Psoas muscle (tissue), 7 donors: ENCODE measurements at regions not wholly inside any gene's neighbourhood (a gene's known extent, or its start where the extent isn't known, plus 50 kb on each side); places are given as distances from the start of the nearest gene placed in this dataset.

Source experiments
- ATAC-seq, 4 donors: fragments of 200-7000 bp; cut with Tn5 transposase; one replicate each; pipeline ENCODE4 v1.9.1; 2020; ENCODE audit warnings: moderate library complexity in 3 of 4, mild to moderate bottlenecking in 2 of 4
- DNase-seq, 2 donors: peaks; one replicate each; pipeline ENCODE4 v3.0.0-alpha.2; 2020
- H3K27ac ChIP-seq: fragments of 200-600 bp; one replicate; pipeline ENCODE4 v1.8.0; 2022
- H3K27me3 ChIP-seq, 3 donors: fragments of 200-600 bp in 1 of 3; one replicate each; pipeline versions ENCODE4 v1.6.1 to v1.8.0; 2013 to 2022; ENCODE audit warnings: low read length in 2 of 3, mild to moderate bottlenecking in 2 of 3, moderate library complexity in 1 of 3; ENCODE audit not compliant: insufficient read depth in 3 of 3
- H3K36me3 ChIP-seq, 2 donors: fragments of 200-600 bp in 1 of 2; one replicate each; pipeline versions ENCODE4 v1.6.1 to v1.8.0; 2013 to 2022; ENCODE audit warnings: low read depth in 1 of 2, mild to moderate bottlenecking in 1 of 2, moderate library complexity in 1 of 2; ENCODE audit not compliant: insufficient read depth in 1 of 2
- H3K4me1 ChIP-seq: fragments of 200-600 bp; one replicate; pipeline ENCODE4 v1.8.0; 2022
- H3K4me3 ChIP-seq: fragments of 200-600 bp; one replicate; pipeline ENCODE4 v1.8.0; 2022; ENCODE audit warnings: mild to moderate bottlenecking
- H3K9me3 ChIP-seq: fragments of 200-600 bp; one replicate; pipeline ENCODE4 v1.8.0; 2022
- CTCF ChIP-seq: fragments of 200-600 bp; IDR thresholded peaks from one replicate; pipeline ENCODE4 v1.8.0; 2022; ENCODE audit warnings: antibody characterized with exemption
- WGBS, 3 donors: extraction: QIAGEN DNeasy Blood & Tissue Kit; methylation state at CpG; one replicate each; pipeline versions ENCODE4 v1.1.6 to v1.1.7; 2013; 5-methylcytosine and 5-hydroxymethylcytosine counted together
- intact Hi-C, 2 donors: fragments of 100-400 bp; cut with DNase I; formaldehyde crosslinking; loops; one replicate each; pipeline versions ENCODE4 v1.11.0 to v1.14.2; 2022
- donor health status: healthy with polysubstance abuse.
- donor health status: DM: no; HTN: no; CAD: no; lungs with moderate emphysema.
- donor health status: Bipolar disorder and iron deficiency.
- donor health status: healthy.
- donor health status: DM: yes; HTN: yes; CAD: no.
- donor health status: DM: no; HTN: no; CAD: no.
- donor health status: DM: yes; HTN: yes; CAD: no.

- Histone ChIP-seq H3K4me1 (no peaks in the 10 kb centered on the region), H3K4me3 (no peak overlapping the region), H3K27ac (no peak overlapping the region), H3K27me3 (peaks cover 0 to 3% (median 3%) of the 10 kb centered on the region in 3 donors), H3K9me3 (no peaks in the 10 kb centered on the region), H3K36me3 (no peaks in the 10 kb centered on the region)
- ATAC-seq = no peak
- 84 to 88% (median 86%) methylated on average over 7 of the region's 7 CpGs for WGBS, 3 donors
- intact Hi-C loops = no loop called here
- no peak for TF ChIP-seq CTCF
- DNase-seq = no peak
Observed at GRCh38 chr10:130257897-130258296, 121.7 kb downstream of the GLRX3 start.

GRCh38 chr10:130259380-130259779, 123.2 kb downstream of the GLRX3 start:
- no peaks in the 10 kb centered on the region for H3K36me3 ChIP-seq
- no peak overlapping the region for H3K27ac ChIP-seq
- H3K9me3 ChIP-seq = no peaks in the 10 kb centered on the region
- no peak overlapping the region for H3K4me3 ChIP-seq
- intact Hi-C loops = no loop called here
- no peaks in the 10 kb centered on the region for H3K4me1 ChIP-seq
- ATAC-seq = no peak
- no peak for TF ChIP-seq CTCF
- DNase-seq = no peak
- peaks cover 0 to 3% (median 2%) of the 10 kb centered on the region in 3 donors for H3K27me3 ChIP-seq
- 70 to 72% (median 70%) methylated on average over 6 of the region's 6 CpGs for WGBS, 3 donors

GRCh38 chr10:130261306-130261705, 125.1 kb downstream of the GLRX3 start:
- WGBS, 3 donors = 65 to 82% (median 70%) methylated on average over 5 of the region's 5 CpGs
- Histone ChIP-seq H3K4me1 (no peaks in the 10 kb centered on the region), H3K36me3 (no peaks in the 10 kb centered on the region), H3K4me3 (no peak overlapping the region), H3K27me3 (peaks cover 0 to 3% (median 0%) of the 10 kb centered on the region in 3 donors), H3K27ac (no peak overlapping the region), H3K9me3 (no peaks in the 10 kb centered on the region)
- DNase-seq = no peak
- intact Hi-C loops = no loop called here
- no peak for TF ChIP-seq CTCF
- no peak for ATAC-seq

GRCh38 chr10:130261766-130262165, 125.6 kb downstream of the GLRX3 start:
- TF ChIP-seq CTCF = no peak
- WGBS, 3 donors = 90 to 95% (median 93%) methylated on average over 11 of the region's 11 CpGs
- intact Hi-C loops = no loop called here

GRCh38 chr10:130263289-130263688, 127.1 kb downstream of the GLRX3 start:
- no peak for ATAC-seq
- intact Hi-C loops = no loop called here
- Histone ChIP-seq H3K4me1 (no peaks in the 10 kb centered on the region), H3K9me3 (no peaks in the 10 kb centered on the region), H3K27ac (no peak overlapping the region), H3K27me3 (peaks cover 0 to 3% (median 0%) of the 10 kb centered on the region in 3 donors), H3K36me3 (no peaks in the 10 kb centered on the region), H3K4me3 (no peak overlapping the region)
- TF ChIP-seq CTCF = no peak
- DNase-seq = no peak
- 48 to 54% (median 51%) methylated on average over 12 of the region's 12 CpGs for WGBS, 3 donors

More at GRCh38 chr10:130261766-130262165, 125.6 kb downstream of the GLRX3 start:
- no peak for ATAC-seq
- Histone ChIP-seq H3K27ac (no peak overlapping the region), H3K4me3 (no peak overlapping the region), H3K4me1 (no peaks in the 10 kb centered on the region), H3K36me3 (no peaks in the 10 kb centered on the region), H3K27me3 (peaks cover 0 to 3% (median 0%) of the 10 kb centered on the region in 3 donors), H3K9me3 (no peaks in the 10 kb centered on the region)
- no peak for DNase-seq
